ENCODE measurements at regions not wholly inside any gene's neighbourhood (a gene's known extent, or its start where the extent isn't known, plus 50 kb on each side); places are given as distances from the start of the nearest gene placed in this dataset.

GRCh38 chr10:113491967-113492565 is 60.8 kb upstream of the HABP2 start:
- H3K27me3 ChIP-seq (ENCODE audit: control insufficient read depth, insufficient read depth, low read length): no peaks in the 10 kb centered on the region
- H2AFZ ChIP-seq (ENCODE audit: low read length): no peak overlapping the region
- H3K27ac ChIP-seq (ENCODE audit: insufficient read depth, low read length): no peak overlapping the region
- no peaks in the 10 kb centered on the region for H4K20me1 ChIP-seq (ENCODE audit: control insufficient read depth, extremely low read depth, insufficient read depth, low read length)
- no peaks in the 10 kb centered on the region for H3K36me3 ChIP-seq (ENCODE audit: control insufficient read depth, insufficient read depth, low read length)
- no peak for TF ChIP-seq EZH2 (IDR thresholded peaks at IDR 0.05; ENCODE audit: low read length, missing control alignments)
- TF ChIP-seq, protein P1, sequence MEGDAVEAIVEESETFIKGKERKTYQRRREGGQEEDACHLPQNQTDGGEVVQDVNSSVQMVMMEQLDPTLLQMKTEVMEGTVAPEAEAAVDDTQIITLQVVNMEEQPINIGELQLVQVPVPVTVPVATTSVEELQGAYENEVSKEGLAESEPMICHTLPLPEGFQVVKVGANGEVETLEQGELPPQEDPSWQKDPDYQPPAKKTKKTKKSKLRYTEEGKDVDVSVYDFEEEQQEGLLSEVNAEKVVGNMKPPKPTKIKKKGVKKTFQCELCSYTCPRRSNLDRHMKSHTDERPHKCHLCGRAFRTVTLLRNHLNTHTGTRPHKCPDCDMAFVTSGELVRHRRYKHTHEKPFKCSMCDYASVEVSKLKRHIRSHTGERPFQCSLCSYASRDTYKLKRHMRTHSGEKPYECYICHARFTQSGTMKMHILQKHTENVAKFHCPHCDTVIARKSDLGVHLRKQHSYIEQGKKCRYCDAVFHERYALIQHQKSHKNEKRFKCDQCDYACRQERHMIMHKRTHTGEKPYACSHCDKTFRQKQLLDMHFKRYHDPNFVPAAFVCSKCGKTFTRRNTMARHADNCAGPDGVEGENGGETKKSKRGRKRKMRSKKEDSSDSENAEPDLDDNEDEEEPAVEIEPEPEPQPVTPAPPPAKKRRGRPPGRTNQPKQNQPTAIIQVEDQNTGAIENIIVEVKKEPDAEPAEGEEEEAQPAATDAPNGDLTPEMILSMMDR (conservative IDR thresholded peaks at IDR 0.05 in 1 of 2, IDR thresholded peaks at IDR 0.05 in 1 of 2; ENCODE audit: low read depth in 1 of 2, low read length in 2 of 2): no peak
- H3K4me1 ChIP-seq (ENCODE audit: control insufficient read depth, extremely low read depth, insufficient read depth, low read length): no peaks in the 10 kb centered on the region
- no peak overlapping the region for H3K4me3 ChIP-seq (replicated peaks in 1 of 4; ENCODE audit: control extremely low read depth in 1 of 4, insufficient read depth in 1 of 4, low read depth in 3 of 4, low read length in 4 of 4)
- DNase-seq (ENCODE audit: low read depth in 2 of 2): no peak
- H3K9ac ChIP-seq (ENCODE audit: insufficient read depth, low read length): no peak overlapping the region
- H3K4me2 ChIP-seq (ENCODE audit: extremely low read depth, insufficient read depth, low read length): no peak overlapping the region
- H3K9me3 ChIP-seq (ENCODE audit: control insufficient read depth, insufficient read depth, low read depth, low read length): no peaks in the 10 kb centered on the region
- no peaks in the 10 kb centered on the region for H3K79me2 ChIP-seq (ENCODE audit: control insufficient read depth, insufficient read depth, low read length)

DNA sequence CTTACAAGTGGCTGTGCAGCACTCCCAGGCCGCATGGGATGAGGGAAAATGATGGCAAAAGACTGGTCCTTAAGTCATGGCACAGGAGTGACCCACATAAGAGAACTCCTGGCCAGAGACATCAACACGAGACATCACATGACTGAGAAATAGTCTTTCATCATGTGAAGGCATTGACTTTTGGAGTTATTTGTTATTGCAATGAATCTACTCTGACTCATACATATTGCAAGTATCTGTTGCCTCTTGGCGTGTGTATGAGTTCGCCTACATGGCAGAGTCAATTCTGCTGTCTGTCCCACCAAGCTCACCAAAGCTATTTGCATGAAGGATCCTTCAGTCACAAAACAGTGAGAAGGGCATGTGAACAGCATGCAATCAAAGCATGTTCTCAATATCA is 59.7 kb upstream of the HABP2 start:
- Histone ChIP-seq H3K27me3 (ENCODE audit: control insufficient read depth, insufficient read depth, low read length) (no peaks in the 10 kb centered on the region), H3K4me3 (replicated peaks in 1 of 4; ENCODE audit: control extremely low read depth in 1 of 4, insufficient read depth in 1 of 4, low read depth in 3 of 4, low read length in 4 of 4) (no peak overlapping the region), H3K36me3 (ENCODE audit: control insufficient read depth, insufficient read depth, low read length) (no peaks in the 10 kb centered on the region), H3K27ac (ENCODE audit: insufficient read depth, low read length) (no peak overlapping the region), H4K20me1 (ENCODE audit: control insufficient read depth, extremely low read depth, insufficient read depth, low read length) (no peaks in the 10 kb centered on the region), H3K9ac (ENCODE audit: insufficient read depth, low read length) (no peak overlapping the region), H3K4me2 (ENCODE audit: extremely low read depth, insufficient read depth, low read length) (no peak overlapping the region), H3K9me3 (ENCODE audit: control insufficient read depth, insufficient read depth, low read depth, low read length) (no peaks in the 10 kb centered on the region), H3K4me1 (ENCODE audit: control insufficient read depth, extremely low read depth, insufficient read depth, low read length) (no peaks in the 10 kb centered on the region), H2AFZ (ENCODE audit: low read length) (no peak overlapping the region), H3K79me2 (ENCODE audit: control insufficient read depth, insufficient read depth, low read length) (no peaks in the 10 kb centered on the region)
- TF ChIP-seq EZH2 (IDR thresholded peaks at IDR 0.05; ENCODE audit: low read length, missing control alignments): no peak
- TF ChIP-seq, protein P1 (conservative IDR thresholded peaks at IDR 0.05 in 1 of 2, IDR thresholded peaks at IDR 0.05 in 1 of 2; ENCODE audit: low read depth in 1 of 2, low read length in 2 of 2): no peak
- peak; percentile 1 to 11 for DNase-seq (ENCODE audit: low read depth in 2 of 2)

DNA sequence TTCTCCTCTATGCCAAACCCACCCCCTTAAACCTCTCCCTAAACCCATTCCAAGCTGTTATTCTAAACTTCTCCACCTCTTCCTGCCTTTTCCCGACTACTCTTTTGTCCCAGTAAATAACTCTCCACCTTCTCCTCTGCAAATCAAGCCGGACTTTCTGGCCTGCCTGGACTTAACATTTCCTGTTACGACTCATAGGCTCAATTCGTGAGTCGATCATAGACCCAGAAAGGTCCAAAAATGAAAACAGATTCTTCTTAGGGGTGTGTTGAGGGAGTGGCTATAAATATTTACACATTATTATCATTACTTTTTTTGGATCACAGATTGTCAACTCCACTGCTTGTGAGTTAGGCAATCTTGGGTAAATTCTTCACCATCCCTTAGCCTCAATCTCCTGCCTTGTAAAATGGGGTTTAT is 59.0 kb upstream of the HABP2 start:
- no peaks in the 10 kb centered on the region for H4K20me1 ChIP-seq (ENCODE audit: control insufficient read depth, extremely low read depth, insufficient read depth, low read length)
- H3K9ac ChIP-seq (ENCODE audit: insufficient read depth, low read length): no peak overlapping the region
- no peak overlapping the region for H3K4me3 ChIP-seq (replicated peaks in 1 of 4; ENCODE audit: control extremely low read depth in 1 of 4, insufficient read depth in 1 of 4, low read depth in 3 of 4, low read length in 4 of 4)
- no peaks in the 10 kb centered on the region for H3K79me2 ChIP-seq (ENCODE audit: control insufficient read depth, insufficient read depth, low read length)
- no peak for TF ChIP-seq EZH2 (IDR thresholded peaks at IDR 0.05; ENCODE audit: low read length, missing control alignments)
- TF ChIP-seq, protein P1 (conservative IDR thresholded peaks at IDR 0.05 in 1 of 2, IDR thresholded peaks at IDR 0.05 in 1 of 2; ENCODE audit: low read depth in 1 of 2, low read length in 2 of 2): no peak
- no peaks in the 10 kb centered on the region for H3K4me1 ChIP-seq (ENCODE audit: control insufficient read depth, extremely low read depth, insufficient read depth, low read length)
- no peaks in the 10 kb centered on the region for H3K27me3 ChIP-seq (ENCODE audit: control insufficient read depth, insufficient read depth, low read length)
- no peak for DNase-seq (ENCODE audit: low read depth in 2 of 2)
- no peaks in the 10 kb centered on the region for H3K9me3 ChIP-seq (ENCODE audit: control insufficient read depth, insufficient read depth, low read depth, low read length)
- no peak overlapping the region for H3K4me2 ChIP-seq (ENCODE audit: extremely low read depth, insufficient read depth, low read length)
- no peaks in the 10 kb centered on the region for H3K36me3 ChIP-seq (ENCODE audit: control insufficient read depth, insufficient read depth, low read length)
- no peak overlapping the region for H2AFZ ChIP-seq (ENCODE audit: low read length)
- no peak overlapping the region for H3K27ac ChIP-seq (ENCODE audit: insufficient read depth, low read length)

Data from fibroblast of lung (primary cell).